K562 (cell line): ENCODE measurements at regions not wholly inside any gene's neighbourhood (a gene's known extent, or its start where the extent isn't known, plus 50 kb on each side); places are given as distances from the start of the nearest gene placed in this dataset.
A peak's percentile ranks its signal among the peaks of the same experiment; 100 is the strongest.

Experiments used
- ATAC-seq: fragments of 200-7000 bp; cut with Tn5 transposase; 3 replicates; pipeline ENCODE4 v1.9.1; 2020; ENCODE audit warnings: moderate library complexity
- BruUV-seq: library from RNA; stranded (reverse); fragments of 400-500 nt; replicated peaks from 2 replicates; lab custom pipeline; 2021; lab: Mats Ljungman, UMichigan
- CTCF ChIA-PET: fragments of 300-600 bp; formaldehyde crosslinking; extraction: SDS; loops from one replicate; lab custom pipeline; 2021; ENCODE audit warnings: low intra/inter-chr PET ratio; lab: Yijun Ruan, JAX
- POLR2A ChIA-PET: fragments of 300-600, 350-650 bp; sonication (Branson Sonifier 250); formaldehyde crosslinking; extraction: SDS; loops from one replicate; lab custom pipeline; 2021; ENCODE audit warnings: antibody characterized with exemption, inconsistent platforms; lab: Yijun Ruan, JAX
- DNase-seq, 4 experiments: peaks; one replicate each; pipeline versions ENCODE4 v3.0.0 to v3.0.0-alpha.2; 2011 to 2018; ENCODE audit warnings: low spot score in 3 of 4, mixed read lengths in 3 of 4; ENCODE audit errors: extremely low read depth in 1 of 4
- FAIRE-seq: peaks from 2 replicates; lab custom pipeline; 2011; peaks lifted over from hg19 to GRCh38; lab: Jason Lieb, UNC
- H2AFZ ChIP-seq: 2 replicates; pipeline ENCODE4 v1.6.0; 2011; ENCODE audit warnings: low read depth, low read length, control low read depth, inconsistent platforms
- H3K27ac ChIP-seq: fragments of 200-600 bp; 3 replicates; pipeline ENCODE4 v1.8.0; 2011; ENCODE audit warnings: low read depth, mild to moderate bottlenecking, control low read depth, inconsistent platforms, low read length, moderate library complexity, mixed read lengths; ENCODE audit errors: extremely low read depth
- H3K27me3 ChIP-seq, 2 experiments: fragments of 300-600 bp in 1 of 2; 2 replicates in 1 of 2; 3 replicates in 1 of 2; pipeline versions ENCODE4 v1.6.0 to v1.8.0; 2011; ENCODE audit warnings: inconsistent platforms in 2 of 2, low read length in 2 of 2, mild to moderate bottlenecking in 1 of 2, mixed read lengths in 1 of 2, moderate library complexity in 1 of 2; ENCODE audit not compliant: control insufficient read depth in 2 of 2, insufficient read depth in 2 of 2
- H3K36me3 ChIP-seq: fragments of 300-600 bp; 3 replicates; pipeline ENCODE4 v1.8.0; 2011; ENCODE audit warnings: mild to moderate bottlenecking, low read length, inconsistent platforms; ENCODE audit not compliant: control insufficient read depth, insufficient read depth
- H3K4me1 ChIP-seq, 2 experiments: fragments of 200-600 bp in 1 of 2; replicated peaks in 1 of 2; 2 replicates in 1 of 2; 3 replicates in 1 of 2; pipeline versions ENCODE4 v1.5.1 to v1.8.0; 2011; ENCODE audit warnings: inconsistent platforms in 2 of 2, low read length in 2 of 2, mild to moderate bottlenecking in 1 of 2, mixed read lengths in 1 of 2, moderate library complexity in 1 of 2; ENCODE audit not compliant: control insufficient read depth in 2 of 2, insufficient read depth in 2 of 2
- H3K4me2 ChIP-seq: 2 replicates; pipeline ENCODE4 v1.6.1; 2011; ENCODE audit warnings: low read length, control low read depth, inconsistent platforms, mixed read lengths; ENCODE audit not compliant: insufficient read depth
- H3K4me3 ChIP-seq: fragments of 200-600 bp; sonication (generic), shearing (Covaris generic); 2 replicates; pipeline ENCODE4 v1.5.1; 2016; ENCODE audit warnings: control low read depth, inconsistent platforms
- H3K79me2 ChIP-seq: fragments of 200-600 bp; 3 replicates; pipeline ENCODE4 v1.8.0; 2011; ENCODE audit warnings: low read length, inconsistent platforms; ENCODE audit not compliant: control insufficient read depth, insufficient read depth
- H3K9ac ChIP-seq, 2 experiments: 2 replicates each; pipeline versions ENCODE4 v1.6.0 to v1.6.1; 2011; ENCODE audit warnings: low read depth in 2 of 2, low read length in 2 of 2, control low read depth in 1 of 2, inconsistent platforms in 1 of 2, mild to moderate bottlenecking in 1 of 2, mixed read lengths in 1 of 2; ENCODE audit not compliant: insufficient read depth in 1 of 2
- H3K9me1 ChIP-seq: one replicate; pipeline ENCODE4 v1.6.0; 2011; ENCODE audit warnings: inconsistent platforms, mild to moderate bottlenecking, low read length, moderate library complexity; ENCODE audit not compliant: control insufficient read depth, insufficient read depth
- H3K9me3 ChIP-seq: replicated peaks from 2 replicates; pipeline ENCODE4 v1.5.1; 2011; ENCODE audit warnings: low read depth, low read length, inconsistent platforms; ENCODE audit not compliant: control insufficient read depth, insufficient read depth
- H4K20me1 ChIP-seq: replicated peaks from 2 replicates; pipeline ENCODE4 v1.6.1; 2011; ENCODE audit warnings: low read length, inconsistent platforms, mixed read lengths; ENCODE audit not compliant: control insufficient read depth, insufficient read depth
- CBFA2T2 ChIP-seq: fragments of 450-650 bp; conservative IDR thresholded peaks from 2 replicates; pipeline ENCODE4 v1.6.1; 2017; ENCODE audit warnings: mild to moderate bottlenecking
- CBFA2T3 ChIP-seq: fragments of 450-650 bp; IDR thresholded peaks from 2 replicates; pipeline ENCODE4 v1.6.1; 2017
- TAL1 ChIP-seq: fragments of 450-650 bp; IDR thresholded peaks from 2 replicates; pipeline ENCODE4 v1.6.1; 2016; ENCODE audit warnings: mild to moderate bottlenecking
- TEAD4 ChIP-seq, 2 experiments: sonication (generic) in 1 of 2; formaldehyde crosslinking in 1 of 2; IDR thresholded peaks; 2 replicates each; pipeline versions ENCODE4 v1.6.1 to v1.8.0; 2012 to 2022; ENCODE audit warnings: borderline replicate concordance in 1 of 2, inconsistent platforms in 1 of 2, low read length in 1 of 2, mild to moderate bottlenecking in 1 of 2, missing genetic modification reagents in 1 of 2
- YBX1 ChIP-seq: fragments of 450-650 bp; IDR thresholded peaks from 2 replicates; pipeline ENCODE4 v1.7.1; 2016; ENCODE audit warnings: mild to moderate bottlenecking
- WGBS: fragments of 100-300 bp; shearing (Covaris generic); methylation state at CpG from one replicate; pipeline ENCODE4 v1.1.6; 2016; ENCODE audit warnings: low coverage, mixed read lengths; ENCODE audit not compliant: insufficient coverage; ENCODE audit errors: missing lambda C conversion rate; 5-methylcytosine and 5-hydroxymethylcytosine counted together
- in situ Hi-C: fragments of 300-500 bp; cut with MboI; formaldehyde crosslinking; loops from 4 replicates; pipeline ENCODE4 v1.15.0; 2018; ENCODE audit warnings: inconsistent platforms, mixed read lengths
- intact Hi-C: fragments of 100-400 bp; cut with micrococcal nuclease; formaldehyde crosslinking; loops from 2 replicates; pipeline ENCODE4 v1.14.2; 2022
- TF ChIP-seq, protein P1 (sequence below): fragments of 200-800 bp; sonication (Bioruptor generic); IDR thresholded peaks from 2 replicates; pipeline ENCODE4 v1.6.1; 2017; ENCODE audit warnings: missing genetic modification characterization, missing compliant biosample characterization

DNA sequence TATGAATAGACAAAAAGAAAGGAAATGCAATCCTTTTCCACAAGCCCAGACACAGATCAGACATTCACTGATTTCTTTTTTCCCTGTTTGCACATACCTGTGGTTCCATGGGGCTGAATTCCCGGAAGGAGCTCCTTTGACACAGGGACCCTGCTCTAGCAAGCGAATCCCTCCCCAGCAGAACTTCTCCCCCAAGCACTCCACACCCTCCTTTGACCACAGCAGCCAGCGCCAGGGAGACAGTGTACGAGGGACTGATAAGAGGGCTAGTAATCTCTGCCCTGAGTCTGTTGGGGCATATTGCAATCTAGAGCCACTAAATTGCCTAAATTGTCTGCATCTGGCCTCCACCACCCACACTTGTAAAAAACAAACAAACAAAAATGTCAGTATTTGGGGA lies 83.4 kb upstream of the NTF3 start (continued):
- TF ChIP-seq, protein P1, sequence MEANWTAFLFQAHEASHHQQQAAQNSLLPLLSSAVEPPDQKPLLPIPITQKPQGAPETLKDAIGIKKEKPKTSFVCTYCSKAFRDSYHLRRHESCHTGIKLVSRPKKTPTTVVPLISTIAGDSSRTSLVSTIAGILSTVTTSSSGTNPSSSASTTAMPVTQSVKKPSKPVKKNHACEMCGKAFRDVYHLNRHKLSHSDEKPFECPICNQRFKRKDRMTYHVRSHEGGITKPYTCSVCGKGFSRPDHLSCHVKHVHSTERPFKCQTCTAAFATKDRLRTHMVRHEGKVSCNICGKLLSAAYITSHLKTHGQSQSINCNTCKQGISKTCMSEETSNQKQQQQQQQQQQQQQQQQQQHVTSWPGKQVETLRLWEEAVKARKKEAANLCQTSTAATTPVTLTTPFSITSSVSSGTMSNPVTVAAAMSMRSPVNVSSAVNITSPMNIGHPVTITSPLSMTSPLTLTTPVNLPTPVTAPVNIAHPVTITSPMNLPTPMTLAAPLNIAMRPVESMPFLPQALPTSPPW (CRISPR knock-in tag): 0 out of 2 replicates have a peak, but pooled peaks have one; percentile 19
- TF ChIP-seq TEAD4 (IDR thresholded peaks at IDR 0.05; ENCODE audit: low read length) (peak; percentile 27; the same call in 1 of the 2 replicates), TEAD4 (CRISPR knock-in tag; IDR thresholded peaks at IDR 0.05; ENCODE audit: borderline replicate concordance) (no peak), CBFA2T2 (peak; percentile 19; the same call in 1 of the 2 replicates), TAL1 (0 out of 2 replicates have a peak, but pooled peaks have one; percentile 20)

DNA sequence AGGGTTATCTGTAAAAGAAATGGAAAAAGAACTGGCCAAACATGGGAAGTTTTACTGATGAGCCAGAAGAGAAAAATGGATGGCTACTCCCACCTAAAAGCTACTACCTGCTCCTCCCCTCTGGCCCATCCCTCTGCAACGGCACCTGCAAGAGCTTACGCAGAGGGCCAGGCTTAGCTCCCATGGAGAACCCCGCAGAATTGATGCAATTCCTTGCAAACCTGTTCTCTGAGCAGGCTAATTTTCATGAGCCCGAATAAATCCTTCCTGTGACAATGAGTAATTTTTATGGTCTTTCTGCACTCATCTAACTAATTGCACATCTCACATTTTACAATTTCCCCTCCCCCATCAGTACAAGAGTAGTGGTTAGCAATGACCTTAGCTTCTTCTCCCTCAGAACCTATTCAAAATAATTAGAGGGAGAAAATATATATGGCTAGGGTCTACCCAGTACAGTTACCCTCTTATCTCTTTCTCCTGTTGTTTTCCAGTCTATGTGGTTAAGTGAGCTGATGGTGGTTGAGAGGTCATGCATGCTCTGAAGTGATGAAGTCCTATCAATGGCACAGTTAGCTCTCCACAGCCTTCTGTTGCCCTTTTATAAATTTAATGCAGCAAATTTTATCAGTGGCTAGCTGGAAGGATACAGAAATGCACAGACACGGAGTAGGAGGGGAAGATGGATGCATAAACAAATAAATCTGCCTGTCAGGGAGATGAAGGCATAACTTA lies 67.7 kb upstream of the NTF3 start:
- ATAC-seq: no peak
- no peak overlapping the region for H2AFZ ChIP-seq
- no peaks in the 10 kb centered on the region for H3K4me1 ChIP-seq
- CTCF ChIA-PET: no interaction called here
- no TSS peak for BruUV-seq
- TF ChIP-seq CBFA2T3: peak; percentile 19; the same call in 1 of the 2 replicates
- no peak for TF ChIP-seq YBX1
- TF ChIP-seq, all 486 proteins: peak for 1
- no peaks in the 10 kb centered on the region for H3K27me3 ChIP-seq
- intact Hi-C loops (no loop called here), in situ Hi-C loops (no loop called here)
- DNase-seq: no peak
- H3K9me1 ChIP-seq: no peaks in the 10 kb centered on the region
- no peak overlapping the region for H3K27ac ChIP-seq
- no peaks in the 10 kb centered on the region for H3K79me2 ChIP-seq
- no peaks in the 10 kb centered on the region for H3K9me3 ChIP-seq
- POLR2A ChIA-PET: no interaction called here
- no peak overlapping the region for H3K4me2 ChIP-seq
- no peak overlapping the region for H3K4me3 ChIP-seq
- H3K36me3 ChIP-seq: no peaks in the 10 kb centered on the region
- H3K9ac ChIP-seq: no peak overlapping the region
- no peaks in the 10 kb centered on the region for H4K20me1 ChIP-seq
- WGBS: 1% methylated on average over 5 of the region's 5 CpGs
- no peak for FAIRE-seq
